Caco-2 (cell line): ENCODE measurements at regions not wholly inside any gene's neighbourhood (a gene's known extent, or its start where the extent isn't known, plus 50 kb on each side); places are given as distances from the start of the nearest gene placed in this dataset.
"Not testable (repeated sequence)": the region's sequence is repeated elsewhere in the genome, so short reads cannot be mapped to it uniquely, and the experiment has no call there.

Source experiments
- BruUV-seq: library from RNA; stranded (reverse); fragments of 400-500 nt; replicated peaks from 2 replicates; lab custom pipeline; 2021; lab: Mats Ljungman, UMichigan
- CTCF ChIA-PET: fragments of 300-600 bp; sonication (Branson Sonifier 250); formaldehyde crosslinking; loops from one replicate; lab custom pipeline; 2022; ENCODE audit warnings: antibody characterized with exemption; lab: Charles Lee
- POLR2A ChIA-PET: fragments of 300-600 bp; sonication (Branson Sonifier 250); formaldehyde crosslinking; loops from one replicate; lab custom pipeline; 2022; ENCODE audit warnings: antibody characterized with exemption; lab: Charles Lee
- DNase-seq, 2 experiments: peaks; one replicate each; pipeline versions ENCODE4 v3.0.0 to v3.0.0-alpha.2; 2020 to 2022
- H3K27me3 ChIP-seq: replicated peaks from 2 replicates; pipeline ENCODE4 v1.6.0; 2011; ENCODE audit warnings: low read length; ENCODE audit not compliant: control insufficient read depth, insufficient read depth
- H3K36me3 ChIP-seq: 2 replicates; pipeline ENCODE4 v1.5.1; 2011; ENCODE audit warnings: low read length; ENCODE audit not compliant: control insufficient read depth, insufficient read depth
- H3K4me1 ChIP-seq: fragments of 250-450 bp; sonication (Bioruptor Pico); 2 replicates; pipeline ENCODE4 v1.5.1; 2020; ENCODE audit warnings: mild to moderate bottlenecking
- H3K4me3 ChIP-seq: 2 replicates; pipeline ENCODE4 v1.5.1; 2011; ENCODE audit warnings: low read depth, mild to moderate bottlenecking, control low read depth, low read length
- H3K9me3 ChIP-seq: fragments of 250-450 bp; sonication (Bioruptor Pico); 2 replicates; pipeline ENCODE4 v1.5.1; 2020; ENCODE audit warnings: mild to moderate bottlenecking, moderate library complexity
- H3K27ac Mint-ChIP-seq: one replicate; pipeline ENCODE4 v1.8.0; 2022; ENCODE audit warnings: mixed read lengths; ENCODE audit not compliant: unreplicated experiment
- H3K27me3 Mint-ChIP-seq: one replicate; pipeline ENCODE4 v1.8.0; 2022; ENCODE audit warnings: mixed read lengths; ENCODE audit not compliant: insufficient read depth, unreplicated experiment
- H3K36me3 Mint-ChIP-seq: one replicate; pipeline ENCODE4 v1.8.0; 2022; ENCODE audit warnings: mild to moderate bottlenecking, mixed read lengths; ENCODE audit not compliant: insufficient read depth, unreplicated experiment
- H3K4me1 Mint-ChIP-seq: one replicate; pipeline ENCODE4 v1.8.0; 2022; ENCODE audit warnings: low read depth, mixed read lengths; ENCODE audit not compliant: unreplicated experiment
- H3K4me3 Mint-ChIP-seq: one replicate; pipeline ENCODE4 v1.8.0; 2022; ENCODE audit warnings: mild to moderate bottlenecking, moderate library complexity, mixed read lengths; ENCODE audit not compliant: unreplicated experiment
- H3K9me3 Mint-ChIP-seq: one replicate; pipeline ENCODE4 v1.8.0; 2022; ENCODE audit warnings: mixed read lengths; ENCODE audit not compliant: unreplicated experiment
- intact Hi-C: fragments of 100-400 bp; cut with micrococcal nuclease; formaldehyde crosslinking; loops from one replicate; pipeline ENCODE4 v1.10.0; 2022; ENCODE audit not compliant: unreplicated experiment

DNA sequence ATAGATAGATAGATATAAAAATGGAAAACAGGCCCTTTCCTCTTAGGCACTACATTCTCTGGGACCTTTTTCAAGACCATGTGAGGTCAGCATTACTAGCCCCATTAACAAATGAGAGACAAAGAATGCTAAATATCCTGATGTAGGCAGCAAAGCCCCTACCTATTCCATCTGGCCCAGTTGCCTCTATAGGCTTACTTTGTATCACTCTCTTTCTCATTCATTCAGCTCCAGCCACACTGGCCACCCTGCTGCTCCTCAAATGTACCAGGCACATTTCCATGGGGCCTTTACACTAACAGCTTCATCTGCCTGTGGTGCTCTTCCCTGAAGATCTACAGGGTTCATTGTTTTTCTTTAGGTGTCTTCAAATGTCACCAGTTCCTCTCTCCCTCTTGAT lies 156.4 kb downstream of the SPDYE17 start:
- H3K27me3 Mint-ChIP-seq, CTCF ChIA-PET, BruUV-seq, POLR2A ChIA-PET, intact Hi-C loops, H3K4me3 Mint-ChIP-seq, DNase-seq, H3K36me3 ChIP-seq, H3K4me3 ChIP-seq, H3K4me1 ChIP-seq, H3K9me3 Mint-ChIP-seq, H3K27me3 ChIP-seq, H3K27ac Mint-ChIP-seq, H3K36me3 Mint-ChIP-seq, H3K4me1 Mint-ChIP-seq, H3K9me3 ChIP-seq: not testable (repeated sequence)

DNA sequence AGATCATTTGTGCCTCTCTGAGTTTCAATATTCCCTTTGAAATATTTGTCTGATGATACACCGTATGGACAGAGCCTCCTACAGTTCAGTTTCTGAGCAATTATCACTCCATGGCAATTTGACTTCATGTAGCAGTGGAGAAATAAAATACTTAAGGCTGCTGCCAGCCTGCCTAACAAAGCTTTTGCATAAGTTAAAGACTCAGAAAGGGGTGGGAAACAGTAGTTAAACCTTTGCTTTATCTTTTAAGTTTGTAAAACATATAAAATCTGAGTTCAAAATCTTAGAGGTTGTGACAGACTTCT lies 161.7 kb downstream of the SPDYE17 start:
- peaks cover 15% of the 10 kb centered on the region for H3K4me1 Mint-ChIP-seq
- H3K9me3 Mint-ChIP-seq, intact Hi-C loops, POLR2A ChIA-PET, H3K9me3 ChIP-seq, H3K36me3 ChIP-seq, H3K27me3 ChIP-seq, H3K4me3 Mint-ChIP-seq, BruUV-seq, H3K27me3 Mint-ChIP-seq, CTCF ChIA-PET, H3K4me1 ChIP-seq, DNase-seq, H3K4me3 ChIP-seq, H3K27ac Mint-ChIP-seq, H3K36me3 Mint-ChIP-seq: not testable (repeated sequence)

DNA sequence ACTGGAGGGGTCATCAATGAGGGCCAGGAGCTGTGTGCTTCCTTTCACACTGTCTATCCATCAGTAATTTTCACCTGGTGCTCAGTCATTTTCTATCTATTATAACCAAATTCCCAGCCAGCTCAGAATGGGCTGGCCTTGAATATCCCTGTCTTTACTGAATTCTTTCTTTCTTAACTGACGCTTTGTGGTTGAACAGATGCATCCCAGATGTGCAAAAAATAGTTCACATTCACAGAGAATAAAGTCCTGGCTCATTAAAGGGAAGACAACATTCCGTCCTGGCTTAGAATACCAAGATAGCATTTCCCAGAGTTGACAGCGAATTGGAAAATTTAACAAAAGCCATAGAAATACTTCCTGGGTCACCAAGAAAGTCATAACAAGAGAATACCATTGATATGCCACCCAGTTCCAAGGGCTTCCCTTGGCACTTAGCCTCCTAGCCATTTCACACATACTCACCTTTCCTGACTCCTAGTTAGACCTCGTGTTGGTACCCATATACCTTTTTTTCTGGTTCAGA lies 164.7 kb downstream of the SPDYE17 start:
- H3K4me1 Mint-ChIP-seq, result peaks cover 15% of the 10 kb centered on the region
- H3K27ac Mint-ChIP-seq, H3K36me3 Mint-ChIP-seq, H3K9me3 ChIP-seq, H3K4me1 ChIP-seq, H3K36me3 ChIP-seq, BruUV-seq, H3K27me3 ChIP-seq, H3K4me3 ChIP-seq, CTCF ChIA-PET, H3K9me3 Mint-ChIP-seq, intact Hi-C loops, H3K27me3 Mint-ChIP-seq, H3K4me3 Mint-ChIP-seq, DNase-seq, POLR2A ChIA-PET: not testable (repeated sequence)

DNA sequence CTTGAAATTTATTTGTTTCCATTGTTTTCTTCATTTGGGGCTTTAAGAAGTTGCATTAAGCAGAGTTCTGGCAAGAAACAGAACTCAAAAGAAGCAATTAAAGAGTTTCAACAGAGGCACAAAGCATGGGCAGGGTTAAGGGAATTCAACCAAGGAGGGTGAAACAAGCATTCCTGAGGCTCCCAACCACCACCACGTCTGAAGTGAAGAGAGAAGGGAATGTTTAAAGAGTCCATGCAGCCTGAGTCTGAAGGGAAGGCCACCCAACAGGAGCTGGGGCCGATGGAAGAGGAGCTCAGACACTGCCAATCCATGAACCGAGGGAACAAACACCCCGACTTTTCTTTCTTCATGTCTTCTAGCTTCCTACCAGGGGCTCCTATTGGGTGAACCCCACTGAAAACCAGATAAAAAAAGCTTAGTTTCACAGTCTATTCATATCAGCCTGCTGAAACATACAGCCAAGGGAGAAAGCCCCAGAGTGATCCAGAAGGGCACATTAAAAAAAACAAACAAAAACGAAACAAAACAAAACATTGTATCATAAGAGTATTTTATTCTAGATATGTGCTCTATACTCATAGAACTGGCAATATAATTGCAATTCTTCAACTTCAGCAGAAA lies 168.9 kb downstream of the SPDYE17 start:
- intact Hi-C loops, H3K4me3 Mint-ChIP-seq: not testable (repeated sequence)

DNA sequence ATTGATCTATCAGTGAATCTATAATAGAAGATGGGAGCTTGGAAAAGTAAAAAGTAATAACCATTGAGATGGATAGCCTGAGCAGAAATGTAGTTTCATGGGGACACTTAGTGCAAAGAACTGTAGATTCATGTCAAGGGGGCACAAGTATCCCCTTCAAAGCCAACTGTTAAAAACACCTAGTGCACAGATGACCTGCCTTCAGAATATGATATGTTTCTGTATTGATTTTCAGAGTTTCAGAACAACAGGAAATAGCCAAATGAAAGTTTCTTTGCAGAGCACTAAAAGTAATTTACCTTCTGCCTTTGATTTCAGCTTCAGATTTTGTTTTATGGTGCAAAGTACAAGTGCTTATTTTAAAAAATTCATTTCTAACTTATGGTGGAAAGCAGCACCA lies 169.9 kb downstream of the SPDYE17 start:
- H3K27ac Mint-ChIP-seq, H3K9me3 ChIP-seq, H3K36me3 Mint-ChIP-seq, H3K4me3 ChIP-seq, H3K4me3 Mint-ChIP-seq, H3K36me3 ChIP-seq, H3K9me3 Mint-ChIP-seq, intact Hi-C loops, BruUV-seq, DNase-seq, H3K27me3 Mint-ChIP-seq, H3K27me3 ChIP-seq, H3K4me1 ChIP-seq, POLR2A ChIA-PET, CTCF ChIA-PET: not testable (repeated sequence)
- H3K4me1 Mint-ChIP-seq, result peaks cover 10% of the 10 kb centered on the region

More for the DNA sequence above, 168.9 kb downstream of the SPDYE17 start:
- DNase-seq, BruUV-seq, H3K9me3 Mint-ChIP-seq, H3K4me1 ChIP-seq, H3K27me3 ChIP-seq, H3K27me3 Mint-ChIP-seq, H3K9me3 ChIP-seq, CTCF ChIA-PET, POLR2A ChIA-PET, H3K36me3 Mint-ChIP-seq, H3K27ac Mint-ChIP-seq, H3K4me3 ChIP-seq, H3K36me3 ChIP-seq: not testable (repeated sequence)
- peaks cover 10% of the 10 kb centered on the region for H3K4me1 Mint-ChIP-seq

DNA sequence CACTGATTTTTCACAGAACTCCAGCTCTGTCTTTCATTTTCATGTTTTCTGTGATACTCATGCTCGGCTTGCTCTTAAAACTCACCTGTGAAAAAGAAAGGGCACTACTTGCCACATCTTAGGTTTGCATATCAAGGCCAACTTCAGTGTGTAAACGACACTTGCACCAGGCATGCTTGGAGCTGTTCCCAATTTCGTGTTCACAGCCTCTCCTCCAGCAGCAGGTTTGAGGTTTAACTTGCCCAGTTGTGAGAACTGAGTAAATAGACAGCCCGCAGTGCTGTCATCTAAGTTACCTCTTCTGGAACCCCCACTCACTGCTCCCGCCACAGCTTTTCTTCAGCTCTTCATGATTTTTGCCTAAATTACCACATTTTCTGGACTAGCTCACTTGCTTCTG lies 172.2 kb downstream of the SPDYE17 start:
- not testable (repeated sequence) for H3K36me3 Mint-ChIP-seq

DNA sequence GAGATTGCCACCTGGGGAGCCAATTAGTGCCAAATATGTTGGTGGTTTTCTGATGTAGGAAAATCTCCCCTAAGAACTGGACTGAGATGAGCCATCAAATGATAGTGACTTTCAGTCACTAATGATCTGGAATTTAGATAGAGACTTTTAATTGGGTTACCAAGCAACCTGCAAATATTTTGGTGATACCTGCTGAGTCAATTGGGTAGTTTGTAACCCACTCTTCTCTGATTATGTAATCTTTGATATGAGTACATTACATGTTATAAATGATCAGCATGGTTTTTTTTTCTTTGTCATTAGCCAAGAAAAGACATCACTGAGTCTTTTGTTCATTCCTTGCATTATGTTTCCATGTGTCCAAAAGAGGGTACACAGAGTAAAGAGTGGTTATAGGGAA lies 177.5 kb downstream of the SPDYE17 start:
- H3K4me3 Mint-ChIP-seq, H3K27me3 Mint-ChIP-seq, BruUV-seq, DNase-seq, H3K9me3 ChIP-seq, H3K27ac Mint-ChIP-seq, H3K9me3 Mint-ChIP-seq, H3K36me3 Mint-ChIP-seq, H3K36me3 ChIP-seq, intact Hi-C loops, CTCF ChIA-PET, POLR2A ChIA-PET, H3K27me3 ChIP-seq, H3K4me3 ChIP-seq: not testable (repeated sequence)
- peaks cover 11% of the 10 kb centered on the region for H3K4me1 Mint-ChIP-seq
- H3K4me1 ChIP-seq, result peaks cover 10% of the 10 kb centered on the region

More for the DNA sequence above, 172.2 kb downstream of the SPDYE17 start:
- H3K9me3 ChIP-seq, H3K9me3 Mint-ChIP-seq, H3K27me3 Mint-ChIP-seq, H3K4me3 ChIP-seq, H3K4me1 Mint-ChIP-seq, H3K27ac Mint-ChIP-seq, H3K4me1 ChIP-seq, intact Hi-C loops, BruUV-seq, CTCF ChIA-PET, DNase-seq, H3K27me3 ChIP-seq, H3K36me3 ChIP-seq, POLR2A ChIA-PET, H3K4me3 Mint-ChIP-seq: not testable (repeated sequence)
